HuH-7.5 (cell line): ENCODE measurements at regions not wholly inside any gene's neighbourhood (a gene's known extent, or its start where the extent isn't known, plus 50 kb on each side); places are given as distances from the start of the nearest gene placed in this dataset.

Source experiments
- DNase-seq: peaks from one replicate; pipeline ENCODE4 v3.0.0; 2011; ENCODE audit warnings: low spot score

GRCh38 chr2:59920307-59920706, 633.1 kb downstream of the BCL11A start:
- DNase-seq: no peak

- DNase-seq: no peak
Observed at GRCh38 chr2:59919579-59919978, 633.9 kb downstream of the BCL11A start.

GRCh38 chr2:59912042-59912441, 641.4 kb downstream of the BCL11A start:
- DNase-seq: no peak

- DNase-seq: no peak
Observed at GRCh38 chr2:59910166-59910565, 643.3 kb downstream of the BCL11A start.

GRCh38 chr2:59909147-59909546, 644.3 kb downstream of the BCL11A start:
- DNase-seq: no peak

- DNase-seq: no peak
Observed at GRCh38 chr2:59905731-59906130, 647.7 kb downstream of the BCL11A start.

- DNase-seq: no peak
Observed at GRCh38 chr2:59903994-59904544, 649.4 kb downstream of the BCL11A start.

GRCh38 chr2:59900728-59901452, 652.6 kb downstream of the BCL11A start:
- no peak for DNase-seq

- no peak for DNase-seq
Observed at GRCh38 chr2:59899692-59900091, 653.8 kb downstream of the BCL11A start.

- no peak for DNase-seq
Observed at GRCh38 chr2:59896499-59897245, 656.8 kb downstream of the BCL11A start.

GRCh38 chr2:59893612-59894011, 659.8 kb downstream of the BCL11A start:
- no peak for DNase-seq

GRCh38 chr2:59892398-59892797, 661.1 kb downstream of the BCL11A start:
- no peak for DNase-seq

- DNase-seq: no peak
Observed at GRCh38 chr2:59889305-59889704, 664.1 kb downstream of the BCL11A start.

GRCh38 chr2:59888706-59889105, 664.7 kb downstream of the BCL11A start:
- no peak for DNase-seq

GRCh38 chr2:59888015-59888414, 665.4 kb downstream of the BCL11A start:
- DNase-seq: no peak

- no peak for DNase-seq
Observed at GRCh38 chr2:59887366-59887765, 666.1 kb downstream of the BCL11A start.

GRCh38 chr2:59886759-59887158, 666.7 kb downstream of the BCL11A start:
- no peak for DNase-seq

GRCh38 chr2:59885541-59885940, 667.9 kb downstream of the BCL11A start:
- DNase-seq: no peak

- DNase-seq: no peak
Observed at GRCh38 chr2:59884166-59884565, 669.3 kb downstream of the BCL11A start.

GRCh38 chr2:59882822-59883221, 670.6 kb downstream of the BCL11A start:
- DNase-seq: no peak

- no peak for DNase-seq
Observed at GRCh38 chr2:59882279-59882678, 671.2 kb downstream of the BCL11A start.

GRCh38 chr2:59881218-59881617, 672.2 kb downstream of the BCL11A start:
- no peak for DNase-seq

GRCh38 chr2:59879700-59880131, 673.7 kb downstream of the BCL11A start:
- DNase-seq: no peak
